Right renal cortex interstitium (tissue), 3 donors: ENCODE measurements at regions not wholly inside any gene's neighbourhood (a gene's known extent, or its start where the extent isn't known, plus 50 kb on each side); places are given as distances from the start of the nearest gene placed in this dataset.
"Not testable (repeated sequence)": the region's sequence is repeated elsewhere in the genome, so short reads cannot be mapped to it uniquely, and the experiment has no call there.

ENCODE experiments used
- DNase-seq, 3 donors: peaks; one replicate each; pipeline ENCODE4 v3.0.0-alpha.2; 2013; ENCODE audit warnings: low read depth in 3 of 3, low spot score in 2 of 3

- not testable (repeated sequence) for DNase-seq
Observed at GRCh38 chr7:53495181-53495580, 459.7 kb downstream of the POM121L12 start.

GRCh38 chr7:53500076-53500475 lies 464.6 kb downstream of the POM121L12 start:
- no peak for DNase-seq

- no peak for DNase-seq
Observed at GRCh38 chr7:53504914-53505313, 469.5 kb downstream of the POM121L12 start.

GRCh38 chr7:53518319-53518718 lies 482.9 kb downstream of the POM121L12 start:
- no peak for DNase-seq

- DNase-seq: no peak
Observed at GRCh38 chr7:53520841-53521240, 485.4 kb downstream of the POM121L12 start.

- no peak for DNase-seq
Observed at GRCh38 chr7:53521638-53522184, 486.3 kb downstream of the POM121L12 start.

- DNase-seq: no peak
Observed at GRCh38 chr7:53539558-53539957, 504.1 kb downstream of the POM121L12 start.

GRCh38 chr7:53541475-53541874 lies 506.0 kb downstream of the POM121L12 start:
- no peak for DNase-seq

GRCh38 chr7:53542157-53542556 lies 506.7 kb downstream of the POM121L12 start:
- DNase-seq: no peak
